ENCODE measurements at regions not wholly inside any gene's neighbourhood (a gene's known extent, or its start where the extent isn't known, plus 50 kb on each side); places are given as distances from the start of the nearest gene placed in this dataset.

GRCh38 chr5:93120771-93121170 lies 460.2 kb downstream of the NR2F1-AS1 start:
- no peak for DNase-seq (ENCODE audit: low read depth)
- TF ChIP-seq POLR2A (IDR thresholded peaks at IDR 0.05; ENCODE audit: extremely low read depth, insufficient read length), result no peak
- no peak for TF ChIP-seq MYC (IDR thresholded peaks at IDR 0.05; ENCODE audit: low read depth, low read length)
- no peak overlapping the region for H3K4me3 ChIP-seq (ENCODE audit: low read depth, low read length)

DNA sequence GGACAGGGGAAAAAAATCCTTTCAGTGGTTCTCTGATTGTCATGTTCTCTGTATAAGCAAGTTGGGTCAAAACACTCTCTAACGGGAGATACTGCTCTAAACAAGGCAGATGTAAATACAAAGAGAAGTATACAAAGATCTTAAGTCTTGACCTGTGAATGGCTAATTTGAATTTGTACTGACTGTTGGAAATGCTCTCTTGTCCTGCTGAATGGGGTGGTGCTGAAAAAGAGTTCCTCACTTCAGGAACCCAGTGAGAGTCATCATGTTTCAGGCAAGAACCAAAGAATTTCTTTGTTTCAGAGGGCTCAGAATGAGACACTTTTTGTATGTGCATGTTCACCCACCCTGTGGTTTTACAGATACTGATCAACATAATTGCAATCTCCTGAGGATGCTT lies 461.0 kb downstream of the NR2F1-AS1 start:
- H3K4me3 ChIP-seq (ENCODE audit: low read depth, low read length), result no peak overlapping the region
- TF ChIP-seq POLR2A (IDR thresholded peaks at IDR 0.05; ENCODE audit: extremely low read depth, insufficient read length) (no peak), MYC (IDR thresholded peaks at IDR 0.05; ENCODE audit: low read depth, low read length) (no peak), CTCF (IDR thresholded peaks at IDR 0.05; ENCODE audit: low read depth, low read length) (no peak)
- TF ChIP-seq, protein P1, sequence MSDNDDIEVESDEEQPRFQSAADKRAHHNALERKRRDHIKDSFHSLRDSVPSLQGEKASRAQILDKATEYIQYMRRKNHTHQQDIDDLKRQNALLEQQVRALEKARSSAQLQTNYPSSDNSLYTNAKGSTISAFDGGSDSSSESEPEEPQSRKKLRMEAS (IDR thresholded peaks at IDR 0.05; ENCODE audit: low read depth, low read length), result no peak
- DNase-seq (ENCODE audit: low read depth), result no peak

- DNase-seq (ENCODE audit: low read depth), result no peak
- TF ChIP-seq, protein P1 (IDR thresholded peaks at IDR 0.05; ENCODE audit: low read depth, low read length), result no peak
- TF ChIP-seq MYC (IDR thresholded peaks at IDR 0.05; ENCODE audit: low read depth, low read length) (no peak), POLR2A (IDR thresholded peaks at IDR 0.05; ENCODE audit: extremely low read depth, insufficient read length) (no peak), CTCF (IDR thresholded peaks at IDR 0.05; ENCODE audit: low read depth, low read length) (no peak)
- no peak overlapping the region for H3K4me3 ChIP-seq (ENCODE audit: low read depth, low read length)
These were observed 463.1 kb downstream of the NR2F1-AS1 start for GRCh38 chr5:93117751-93118531.

DNA sequence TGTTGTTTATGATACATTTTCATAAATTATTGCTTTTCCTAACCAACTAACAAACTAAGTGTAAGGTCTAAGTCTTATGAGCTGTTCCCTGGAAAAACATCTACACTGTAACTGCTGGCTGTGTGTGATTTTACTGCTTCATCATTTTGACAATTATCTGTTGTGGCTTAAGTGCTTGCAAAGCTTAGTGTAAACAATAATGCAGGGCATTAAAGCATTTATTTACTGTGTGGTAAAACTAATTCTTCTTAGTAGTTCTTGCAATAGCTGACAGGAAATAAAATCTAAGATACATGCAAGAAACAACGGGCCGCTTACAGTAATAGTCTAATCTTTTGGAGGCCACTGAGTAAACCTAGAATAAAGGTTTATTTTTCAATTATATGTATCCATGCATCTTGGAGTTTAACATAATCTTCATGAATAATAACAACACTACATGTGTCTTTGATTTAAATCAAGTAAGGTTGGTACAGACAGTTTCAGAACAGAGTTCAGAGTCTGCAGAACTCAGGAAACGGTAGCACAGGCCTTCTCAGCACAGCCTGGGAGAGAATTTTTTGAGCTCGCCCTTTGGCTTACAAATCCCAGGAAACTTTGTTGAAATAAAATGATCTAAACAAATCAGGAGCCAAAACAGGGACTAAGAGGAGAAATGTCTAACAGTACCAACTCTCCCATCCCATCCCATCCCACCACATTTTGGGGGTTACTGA lies 473.1 kb downstream of the NR2F1-AS1 start:
- no peak overlapping the region for H3K4me3 ChIP-seq (ENCODE audit: low read depth, low read length)
- DNase-seq (ENCODE audit: low read depth), result no peak
- TF ChIP-seq, protein P1 (IDR thresholded peaks at IDR 0.05; ENCODE audit: low read depth, low read length), result no peak
- TF ChIP-seq MYC (IDR thresholded peaks at IDR 0.05; ENCODE audit: low read depth, low read length), result no peak
- no peak for TF ChIP-seq CTCF (IDR thresholded peaks at IDR 0.05; ENCODE audit: low read depth, low read length)
- no peak for TF ChIP-seq POLR2A (IDR thresholded peaks at IDR 0.05; ENCODE audit: extremely low read depth, insufficient read length)

DNA sequence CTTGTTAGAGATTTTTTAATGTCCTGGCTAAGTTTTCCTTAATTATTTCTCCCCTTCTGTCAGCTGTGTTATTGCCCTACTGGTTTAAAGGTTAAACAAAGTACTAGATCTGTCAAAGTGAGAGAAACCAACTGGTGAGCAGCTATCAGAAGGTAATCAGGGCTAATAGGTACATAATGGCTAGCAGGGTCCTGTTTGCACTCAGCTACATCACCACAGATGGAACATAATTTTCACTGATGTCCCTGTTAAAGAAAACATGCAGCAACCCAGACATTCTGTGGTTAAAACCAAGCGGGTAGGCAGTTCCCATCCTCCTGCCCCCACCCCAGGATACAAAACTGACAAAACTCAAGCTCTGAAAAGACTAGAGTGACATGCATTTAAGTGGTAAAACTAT lies 473.9 kb downstream of the NR2F1-AS1 start:
- no peak overlapping the region for H3K4me3 ChIP-seq (ENCODE audit: low read depth, low read length)
- no peak for DNase-seq (ENCODE audit: low read depth)
- TF ChIP-seq MYC (IDR thresholded peaks at IDR 0.05; ENCODE audit: low read depth, low read length) (no peak), CTCF (IDR thresholded peaks at IDR 0.05; ENCODE audit: low read depth, low read length) (no peak), POLR2A (IDR thresholded peaks at IDR 0.05; ENCODE audit: extremely low read depth, insufficient read length) (no peak)
- TF ChIP-seq, protein P1 (IDR thresholded peaks at IDR 0.05; ENCODE audit: low read depth, low read length), result no peak

DNA sequence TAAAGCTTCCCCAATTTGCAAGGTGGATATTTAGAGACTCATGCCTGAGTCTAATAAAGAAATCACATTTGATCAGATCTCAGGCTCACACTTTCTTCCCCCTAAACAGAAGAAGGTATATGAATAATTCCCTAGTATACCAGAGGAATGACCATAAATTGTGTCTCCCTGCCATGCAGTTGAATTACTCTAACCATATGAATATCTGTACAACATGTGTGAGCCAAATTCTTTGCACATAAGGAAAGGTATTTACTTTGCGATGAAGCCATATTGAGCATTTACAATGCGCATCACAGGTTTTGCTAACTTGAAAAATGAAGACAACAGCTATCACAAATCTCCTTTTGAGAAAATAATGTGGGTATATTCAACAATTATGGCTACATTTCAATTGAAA lies 479.4 kb downstream of the NR2F1-AS1 start:
- TF ChIP-seq MYC (IDR thresholded peaks at IDR 0.05; ENCODE audit: low read depth, low read length) (no peak), CTCF (IDR thresholded peaks at IDR 0.05; ENCODE audit: low read depth, low read length) (no peak), POLR2A (IDR thresholded peaks at IDR 0.05; ENCODE audit: extremely low read depth, insufficient read length) (no peak)
- TF ChIP-seq, protein P1 (IDR thresholded peaks at IDR 0.05; ENCODE audit: low read depth, low read length), result no peak
- DNase-seq (ENCODE audit: low read depth), result no peak
- H3K4me3 ChIP-seq (ENCODE audit: low read depth, low read length), result no peak overlapping the region

Data from NB4 (cell line).